Hippocampal formation (tissue), 2 donors: ENCODE measurements at regions not wholly inside any gene's neighbourhood (a gene's known extent, or its start where the extent isn't known, plus 50 kb on each side); places are given as distances from the start of the nearest gene placed in this dataset.

Source experiments
- DNase-seq, 2 donors: peaks; one replicate each; lab custom pipeline; 2025; lab: John Stamatoyannopoulos, UW

- DNase-seq: no peak
Measured at GRCh38 chr11:128195057-128195751, 392.2 kb downstream of the ETS1 start.

GRCh38 chr11:128194216-128194615 lies 393.1 kb downstream of the ETS1 start:
- no peak for DNase-seq

GRCh38 chr11:128193615-128194014 lies 393.7 kb downstream of the ETS1 start:
- DNase-seq: no peak

GRCh38 chr11:128190312-128190711 lies 397.0 kb downstream of the ETS1 start:
- DNase-seq: no peak

- DNase-seq: no peak
Measured at GRCh38 chr11:128189823-128190222, 397.5 kb downstream of the ETS1 start.

GRCh38 chr11:128188346-128189004 lies 398.9 kb downstream of the ETS1 start:
- DNase-seq: no peak

GRCh38 chr11:128187835-128188234 lies 399.5 kb downstream of the ETS1 start:
- DNase-seq: no peak

GRCh38 chr11:128187377-128187776 lies 400.0 kb downstream of the ETS1 start:
- DNase-seq: no peak

- DNase-seq: no peak
Measured at GRCh38 chr11:128184981-128185380, 402.4 kb downstream of the ETS1 start.

GRCh38 chr11:128182844-128183243 lies 404.5 kb downstream of the ETS1 start:
- DNase-seq: no peak

GRCh38 chr11:128181984-128182383 lies 405.4 kb downstream of the ETS1 start:
- DNase-seq: no peak

- no peak for DNase-seq
Measured at GRCh38 chr11:128181088-128181480, 406.3 kb downstream of the ETS1 start.

GRCh38 chr11:128180441-128181087 lies 406.8 kb downstream of the ETS1 start:
- DNase-seq: no peak

GRCh38 chr11:128179512-128179911 lies 407.8 kb downstream of the ETS1 start:
- DNase-seq: no peak

GRCh38 chr11:128179039-128179438 lies 408.3 kb downstream of the ETS1 start:
- DNase-seq: peak in 1 of 2 donors; percentile 25

GRCh38 chr11:128174465-128175291 lies 412.7 kb downstream of the ETS1 start:
- DNase-seq: no peak

- peak; percentile 61 to 64 for DNase-seq
Measured at GRCh38 chr11:128172046-128172878, 415.1 kb downstream of the ETS1 start.

- no peak for DNase-seq
Measured at GRCh38 chr11:128171506-128171905, 415.9 kb downstream of the ETS1 start.

- DNase-seq: no peak
Measured at GRCh38 chr11:128165572-128165971, 421.8 kb downstream of the ETS1 start.

- DNase-seq: no peak
Measured at GRCh38 chr11:128164080-128164741, 423.1 kb downstream of the ETS1 start.

GRCh38 chr11:128161994-128162393 lies 425.4 kb downstream of the ETS1 start:
- no peak for DNase-seq
